EL (cell line): ENCODE measurements at regions not wholly inside any gene's neighbourhood (a gene's known extent, or its start where the extent isn't known, plus 50 kb on each side); places are given as distances from the start of the nearest gene placed in this dataset.

ENCODE experiments used
- DNase-seq: peaks from one replicate; pipeline ENCODE4 v3.0.0-alpha.2; 2016

- no peak for DNase-seq
Measured at GRCh38 chr19:28027116-28027515, 1185.8 kb downstream of the UQCRFS1 start.

GRCh38 chr19:28026636-28027035 lies 1186.3 kb downstream of the UQCRFS1 start:
- no peak for DNase-seq

GRCh38 chr19:28024920-28025319 lies 1188.0 kb downstream of the UQCRFS1 start:
- DNase-seq = no peak

- peak; percentile 3 for DNase-seq
Measured at GRCh38 chr19:28023064-28023463, 1189.9 kb downstream of the UQCRFS1 start.

- no peak for DNase-seq
Measured at GRCh38 chr19:28022506-28022905, 1190.4 kb downstream of the UQCRFS1 start.

GRCh38 chr19:28021259-28022185 lies 1191.4 kb downstream of the UQCRFS1 start:
- no peak for DNase-seq

- DNase-seq = no peak
Measured at GRCh38 chr19:28020619-28021258, 1192.2 kb downstream of the UQCRFS1 start.

GRCh38 chr19:28019901-28020300 lies 1193.0 kb downstream of the UQCRFS1 start:
- no peak for DNase-seq

GRCh38 chr19:28019371-28019770 lies 1193.6 kb downstream of the UQCRFS1 start:
- no peak for DNase-seq

- no peak for DNase-seq
Measured at GRCh38 chr19:28018499-28018898, 1194.5 kb downstream of the UQCRFS1 start.

- no peak for DNase-seq
Measured at GRCh38 chr19:28014615-28015405, 1198.1 kb downstream of the UQCRFS1 start.

- DNase-seq = no peak
Measured at GRCh38 chr19:28012361-28012760, 1200.6 kb downstream of the UQCRFS1 start.

GRCh38 chr19:28010656-28011055 lies 1202.3 kb downstream of the UQCRFS1 start:
- no peak for DNase-seq

- peak; percentile 7 for DNase-seq
Measured at GRCh38 chr19:28009696-28010095, 1203.3 kb downstream of the UQCRFS1 start.

GRCh38 chr19:28008695-28009094 lies 1204.3 kb downstream of the UQCRFS1 start:
- DNase-seq = no peak

- no peak for DNase-seq
Measured at GRCh38 chr19:28003543-28003942, 1209.4 kb downstream of the UQCRFS1 start.

- no peak for DNase-seq
Measured at GRCh38 chr19:27997069-27997468, 1215.9 kb downstream of the UQCRFS1 start.

GRCh38 chr19:27993619-27994570 lies 1219.1 kb downstream of the UQCRFS1 start:
- DNase-seq = no peak

GRCh38 chr19:27986299-27986698 lies 1226.7 kb downstream of the UQCRFS1 start:
- DNase-seq = no peak

- no peak for DNase-seq
Measured at GRCh38 chr19:27975419-27976005, 1237.4 kb downstream of the UQCRFS1 start.

- DNase-seq = peak; percentile 16
Measured at GRCh38 chr19:27974082-27974513, 1238.9 kb downstream of the UQCRFS1 start.
